DOHH2 (cell line): ENCODE measurements at regions not wholly inside any gene's neighbourhood (a gene's known extent, or its start where the extent isn't known, plus 50 kb on each side); places are given as distances from the start of the nearest gene placed in this dataset.

Source experiments
- H3F3A ChIP-seq: fragments of 200-600 bp; sonication (generic), shearing (Covaris generic); 2 replicates; pipeline ENCODE4 v1.6.0; 2016; ENCODE audit warnings: antibody characterized with exemption, mild to moderate bottlenecking; ENCODE audit not compliant: control insufficient read depth, insufficient read depth
- H3K27ac ChIP-seq: fragments of 200-600 bp; sonication (generic); 2 replicates; pipeline ENCODE4 v1.5.1; 2014; ENCODE audit warnings: low read depth, mild to moderate bottlenecking, low read length, moderate library complexity
- H3K27me3 ChIP-seq: fragments of 200-600 bp; sonication (generic); 2 replicates; pipeline ENCODE4 v1.6.1; 2014; ENCODE audit warnings: mild to moderate bottlenecking, low read length, mixed read lengths; ENCODE audit not compliant: control insufficient read depth
- H3K36me3 ChIP-seq: fragments of 200-600 bp; sonication (generic); 2 replicates; pipeline ENCODE4 v1.6.1; 2014; ENCODE audit warnings: mild to moderate bottlenecking, low read length, moderate library complexity, mixed read lengths; ENCODE audit not compliant: control insufficient read depth
- H3K4me1 ChIP-seq: fragments of 200-600 bp; sonication (generic); 2 replicates; pipeline ENCODE4 v1.6.1; 2014; ENCODE audit warnings: mild to moderate bottlenecking, low read length, mixed read lengths; ENCODE audit not compliant: control insufficient read depth
- H3K4me2 ChIP-seq: fragments of 200-600 bp; sonication (generic); 2 replicates; pipeline ENCODE4 v1.6.0; 2014; ENCODE audit warnings: mild to moderate bottlenecking, low read length, moderate library complexity
- H3K4me3 ChIP-seq: fragments of 200-600 bp; sonication (generic); 2 replicates; pipeline ENCODE4 v1.5.1; 2014; ENCODE audit warnings: mild to moderate bottlenecking, low read length, mixed read lengths
- H3K79me2 ChIP-seq: fragments of 200-600 bp; sonication (generic); 2 replicates; pipeline ENCODE4 v1.6.1; 2014; ENCODE audit warnings: mild to moderate bottlenecking, low read length, mixed read lengths; ENCODE audit not compliant: control insufficient read depth
- H3K9me2 ChIP-seq: fragments of 200-600 bp; sonication (generic); replicated peaks from 2 replicates; pipeline ENCODE4 v1.6.1; 2014; ENCODE audit warnings: mild to moderate bottlenecking, low read length, mixed read lengths; ENCODE audit not compliant: control insufficient read depth
- H3K9me3 ChIP-seq: fragments of 200-600 bp; sonication (generic); 2 replicates; pipeline ENCODE4 v1.6.1; 2014; ENCODE audit warnings: antibody characterized with exemption, low read length, mixed read lengths; ENCODE audit not compliant: control insufficient read depth, insufficient read depth
- H4K20me1 ChIP-seq: fragments of 200-600 bp; sonication (generic); 2 replicates; pipeline ENCODE4 v1.6.0; 2014; ENCODE audit warnings: low read depth, mild to moderate bottlenecking, antibody characterized with exemption, low read length, moderate library complexity; ENCODE audit not compliant: control insufficient read depth, insufficient read depth
- CTCF ChIP-seq: fragments of 200-600 bp; sonication (generic); IDR thresholded peaks from one replicate; pipeline ENCODE4 v1.5.1; 2014; ENCODE audit warnings: antibody characterized with exemption, mild to moderate bottlenecking, low read depth, low read length; ENCODE audit not compliant: poor library complexity, severe bottlenecking
- EZH2phosphoT487 ChIP-seq: fragments of 200-600 bp; sonication (generic); IDR thresholded peaks from 2 replicates; pipeline ENCODE4 v1.6.1; 2017; ENCODE audit warnings: borderline replicate concordance, mild to moderate bottlenecking, antibody characterized with exemption, low read length, moderate library complexity, mixed read lengths

- H3K4me2 ChIP-seq: no peak overlapping the region
- H3K27me3 ChIP-seq: no peaks in the 10 kb centered on the region
- no peaks in the 10 kb centered on the region for H3K4me1 ChIP-seq
- H4K20me1 ChIP-seq: no peaks in the 10 kb centered on the region
- H3K27ac ChIP-seq: no peak overlapping the region
- H3K79me2 ChIP-seq: no peaks in the 10 kb centered on the region
- no peaks in the 10 kb centered on the region for H3K36me3 ChIP-seq
- H3K4me3 ChIP-seq: no peak overlapping the region
- no peak for TF ChIP-seq EZH2phosphoT487
- TF ChIP-seq CTCF: no peak
- no peaks in the 10 kb centered on the region for H3F3A ChIP-seq
- no peaks in the 10 kb centered on the region for H3K9me3 ChIP-seq
- H3K9me2 ChIP-seq: no peaks in the 10 kb centered on the region
Measured at GRCh38 chr1:175877939-175878737, 134.7 kb upstream of the TNR start.

GRCh38 chr1:175875556-175875955, 132.2 kb upstream of the TNR start:
- H3K27ac ChIP-seq: no peak overlapping the region
- no peaks in the 10 kb centered on the region for H4K20me1 ChIP-seq
- no peaks in the 10 kb centered on the region for H3K9me2 ChIP-seq
- H3K36me3 ChIP-seq: no peaks in the 10 kb centered on the region
- H3K9me3 ChIP-seq: no peaks in the 10 kb centered on the region
- H3K79me2 ChIP-seq: no peaks in the 10 kb centered on the region
- TF ChIP-seq CTCF (no peak), EZH2phosphoT487 (no peak)
- no peak overlapping the region for H3K4me3 ChIP-seq
- H3K27me3 ChIP-seq: no peaks in the 10 kb centered on the region; the same call in 1 of the 2 replicates
- no peaks in the 10 kb centered on the region for H3F3A ChIP-seq
- H3K4me1 ChIP-seq: no peaks in the 10 kb centered on the region
- no peak overlapping the region for H3K4me2 ChIP-seq

DNA sequence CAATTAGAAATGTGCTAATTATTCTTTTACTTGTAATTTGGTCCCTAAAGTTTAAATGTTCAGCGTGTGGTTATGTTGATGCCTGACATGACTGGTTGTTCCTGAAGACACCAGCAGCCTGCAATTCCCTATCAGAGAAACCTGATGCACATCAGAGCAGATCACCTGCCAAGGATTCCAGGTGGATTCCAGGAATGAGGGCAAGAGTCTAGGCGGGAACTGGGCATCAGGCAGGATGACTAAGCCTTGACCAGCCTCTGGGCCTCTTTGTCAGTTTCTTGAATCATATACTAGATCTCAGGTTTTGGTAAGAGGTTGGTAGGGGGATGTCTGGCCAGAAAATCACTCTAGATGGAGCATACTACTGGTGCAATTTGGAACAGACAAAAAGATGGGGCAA, 130.7 kb upstream of the TNR start:
- Histone ChIP-seq H3K27me3 (no peaks in the 10 kb centered on the region; the same call in 1 of the 2 replicates), H3K27ac (no peak overlapping the region), H3K9me3 (no peaks in the 10 kb centered on the region), H3K79me2 (no peaks in the 10 kb centered on the region), H3F3A (no peaks in the 10 kb centered on the region), H4K20me1 (no peaks in the 10 kb centered on the region), H3K4me3 (no peak overlapping the region), H3K4me1 (no peaks in the 10 kb centered on the region), H3K9me2 (no peaks in the 10 kb centered on the region), H3K4me2 (no peak overlapping the region), H3K36me3 (no peaks in the 10 kb centered on the region)
- no peak for TF ChIP-seq EZH2phosphoT487
- no peak for TF ChIP-seq CTCF
